ENCODE measurements at regions not wholly inside any gene's neighbourhood (a gene's known extent, or its start where the extent isn't known, plus 50 kb on each side); places are given as distances from the start of the nearest gene placed in this dataset.
"Not testable (repeated sequence)": the region's sequence is repeated elsewhere in the genome, so short reads cannot be mapped to it uniquely, and the experiment has no call there.

- 59 to 73% (median 65%) methylated on average over 6 of the region's 6 CpGs for WGBS, 4 donors
- Histone ChIP-seq H3K36me3 (no peaks in the 10 kb centered on the region), H3K27me3 (no peaks in the 10 kb centered on the region), H3K9me3 (no peaks in the 10 kb centered on the region), H3K4me3 (no peak overlapping the region), H3K27ac (no peak overlapping the region), H3K4me1 (no peaks in the 10 kb centered on the region)
- no peak for ATAC-seq
- intact Hi-C loops (cut with DNase I) = no loop called here
- DNase-seq = no peak
- TF ChIP-seq CTCF (IDR thresholded peaks at IDR 0.05) (no peak), POLR2A (IDR thresholded peaks at IDR 0.05) (no peak)
Observed at GRCh38 chr5:136563489-136563888, 198.1 kb upstream of the TRPC7 start.

- Histone ChIP-seq H3K9me3 (peaks cover 0 to 9% (median under 1%) of the 10 kb centered on the region in 12 donors), H3K4me1 (no peaks in the 10 kb centered on the region), H3K27ac (no peak overlapping the region), H3K36me3 (no peaks in the 10 kb centered on the region), H3K4me3 (no peak overlapping the region), H3K27me3 (no peaks in the 10 kb centered on the region)
- intact Hi-C loops (cut with DNase I) = no loop called here
- TF ChIP-seq POLR2A (IDR thresholded peaks at IDR 0.05) (no peak), CTCF (IDR thresholded peaks at IDR 0.05) (no peak)
- WGBS, 4 donors = 77 to 85% (median 80%) methylated on average over 1 of the region's 1 CpG
- DNase-seq (no peak), ATAC-seq (no peak)
Observed at GRCh38 chr5:136560126-136560525, 194.8 kb upstream of the TRPC7 start.

GRCh38 chr5:136559651-136560050, 194.3 kb upstream of the TRPC7 start:
- intact Hi-C loops (cut with DNase I) = no loop called here
- no peak overlapping the region for H3K27ac ChIP-seq

GRCh38 chr5:136547096-136547495, 181.8 kb upstream of the TRPC7 start:
- WGBS, 4 donors = 55 to 62% (median 60%) methylated on average over 2 of the region's 2 CpGs
- H3K4me1 ChIP-seq; H3K27ac ChIP-seq; H3K36me3 ChIP-seq; H3K4me3 ChIP-seq; H3K9me3 ChIP-seq; intact Hi-C loops (cut with DNase I); H3K27me3 ChIP-seq; ATAC-seq; DNase-seq: not testable (repeated sequence)

More at GRCh38 chr5:136559651-136560050, 194.3 kb upstream of the TRPC7 start:
- H3K36me3 ChIP-seq = no peaks in the 10 kb centered on the region
- TF ChIP-seq CTCF (IDR thresholded peaks at IDR 0.05) (no peak), POLR2A (IDR thresholded peaks at IDR 0.05) (no peak)
- DNase-seq (no peak), ATAC-seq (no peak)
- H3K27me3 ChIP-seq = no peaks in the 10 kb centered on the region
- no peak overlapping the region for H3K4me3 ChIP-seq
- no peaks in the 10 kb centered on the region for H3K4me1 ChIP-seq
- peaks cover 0 to 14% (median 5%) of the 10 kb centered on the region in 12 donors for H3K9me3 ChIP-seq
- WGBS, 4 donors = 66 to 75% (median 69%) methylated on average over 2 of the region's 2 CpGs

GRCh38 chr5:136546441-136546840, 181.1 kb upstream of the TRPC7 start:
- H3K4me1 ChIP-seq; H3K9me3 ChIP-seq; H3K36me3 ChIP-seq; DNase-seq; intact Hi-C loops (cut with DNase I); H3K27ac ChIP-seq; ATAC-seq; H3K27me3 ChIP-seq; H3K4me3 ChIP-seq: not testable (repeated sequence)
- WGBS, 4 donors = 82 to 86% (median 83%) methylated on average over 3 of the region's 3 CpGs

GRCh38 chr5:136545031-136545430, 179.7 kb upstream of the TRPC7 start:
- H3K27ac ChIP-seq; intact Hi-C loops (cut with DNase I); H3K4me1 ChIP-seq; ATAC-seq; H3K4me3 ChIP-seq; DNase-seq; H3K9me3 ChIP-seq; H3K27me3 ChIP-seq; H3K36me3 ChIP-seq: not testable (repeated sequence)
- WGBS, 4 donors = 82 to 89% (median 83%) methylated on average over 5 of the region's 5 CpGs
